ENCODE measurements at regions not wholly inside any gene's neighbourhood (a gene's known extent, or its start where the extent isn't known, plus 50 kb on each side); places are given as distances from the start of the nearest gene placed in this dataset.

DNA sequence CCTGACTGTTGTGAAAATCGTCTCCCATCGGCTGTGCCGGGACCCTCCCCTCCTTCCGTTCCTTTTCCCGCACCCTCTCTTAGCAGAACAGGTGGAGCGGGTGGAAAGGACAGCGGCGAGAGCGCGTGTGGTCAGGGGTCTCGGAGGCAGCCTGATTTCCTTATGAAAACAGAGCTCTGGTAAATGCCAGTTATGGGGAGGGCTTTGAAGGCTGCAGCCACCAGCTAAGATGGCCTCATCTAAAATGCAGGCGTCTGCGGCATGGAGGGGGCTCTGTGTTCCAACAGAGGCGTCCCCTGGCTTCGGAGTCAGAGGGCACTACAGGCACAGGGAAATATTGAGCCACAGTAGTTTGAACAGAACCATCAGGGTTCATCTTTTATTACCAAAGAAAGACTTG, 93.8 kb upstream of the SOX1 start:
- Histone ChIP-seq H3K4me2 (replicated peaks; ENCODE audit: low read depth, low read length, poor library complexity, severe bottlenecking) (no peak overlapping the region), H3K27ac (ENCODE audit: low read length in 2 of 2) (no peak overlapping the region), H3K79me2 (ENCODE audit: control insufficient read depth, insufficient read depth, low read length) (no peaks in the 10 kb centered on the region), H3K4me3 (ENCODE audit: control extremely low read depth in 1 of 5, extremely low read depth in 1 of 5, insufficient read depth in 1 of 5, low read depth in 2 of 5, low read length in 4 of 5) (no peak overlapping the region), H3K9ac (ENCODE audit: low read length) (no peak overlapping the region), H3K4me1 (ENCODE audit: control insufficient read depth in 2 of 2, insufficient read depth in 2 of 2, low read length in 2 of 2) (no peaks in the 10 kb centered on the region), H4K20me1 (ENCODE audit: control insufficient read depth, insufficient read depth, low read length, poor library complexity, severe bottlenecking) (no peaks in the 10 kb centered on the region), H3K36me3 (replicated peaks in 1 of 2; ENCODE audit: control extremely low read depth in 1 of 2, control insufficient read depth in 1 of 2, extremely low read depth in 1 of 2, insufficient read depth in 2 of 2, low read length in 1 of 2) (no peaks in the 10 kb centered on the region), H2AFZ (ENCODE audit: insufficient read depth, low read depth, low read length, poor library complexity, severe bottlenecking) (no peak overlapping the region), H3K9me3 (ENCODE audit: control extremely low read depth in 1 of 3, control insufficient read depth in 2 of 3, insufficient read depth in 1 of 3, low read length in 2 of 3) (peaks cover 0 to 30% (median 0%) of the 10 kb centered on the region in 3 donors), H3K27me3 (replicated peaks in 1 of 4; ENCODE audit: control extremely low read depth in 1 of 4, control insufficient read depth in 3 of 4, insufficient read depth in 4 of 4, low read length in 3 of 4) (peaks cover 0 to 2% (median 0%) of the 10 kb centered on the region in 4 experiments)
- Mint-ChIP-seq H3K27ac (no peak overlapping the region), H3K4me3 (no peak overlapping the region), H3K27me3 (peaks cover 3% of the 10 kb centered on the region), H3K9me3 (ENCODE audit: insufficient read depth) (peaks cover 12% of the 10 kb centered on the region), H3K4me1 (no peaks in the 10 kb centered on the region)
- DNase-seq = no peak
- 59% methylated on average over 15 of the region's 15 CpGs for WGBS (ENCODE audit: insufficient coverage)
- intact Hi-C loops (cut with micrococcal nuclease) = no loop called here
- TF ChIP-seq, protein P1, sequence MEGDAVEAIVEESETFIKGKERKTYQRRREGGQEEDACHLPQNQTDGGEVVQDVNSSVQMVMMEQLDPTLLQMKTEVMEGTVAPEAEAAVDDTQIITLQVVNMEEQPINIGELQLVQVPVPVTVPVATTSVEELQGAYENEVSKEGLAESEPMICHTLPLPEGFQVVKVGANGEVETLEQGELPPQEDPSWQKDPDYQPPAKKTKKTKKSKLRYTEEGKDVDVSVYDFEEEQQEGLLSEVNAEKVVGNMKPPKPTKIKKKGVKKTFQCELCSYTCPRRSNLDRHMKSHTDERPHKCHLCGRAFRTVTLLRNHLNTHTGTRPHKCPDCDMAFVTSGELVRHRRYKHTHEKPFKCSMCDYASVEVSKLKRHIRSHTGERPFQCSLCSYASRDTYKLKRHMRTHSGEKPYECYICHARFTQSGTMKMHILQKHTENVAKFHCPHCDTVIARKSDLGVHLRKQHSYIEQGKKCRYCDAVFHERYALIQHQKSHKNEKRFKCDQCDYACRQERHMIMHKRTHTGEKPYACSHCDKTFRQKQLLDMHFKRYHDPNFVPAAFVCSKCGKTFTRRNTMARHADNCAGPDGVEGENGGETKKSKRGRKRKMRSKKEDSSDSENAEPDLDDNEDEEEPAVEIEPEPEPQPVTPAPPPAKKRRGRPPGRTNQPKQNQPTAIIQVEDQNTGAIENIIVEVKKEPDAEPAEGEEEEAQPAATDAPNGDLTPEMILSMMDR (IDR thresholded peaks at IDR 0.05) = no peak
- no peak for TF ChIP-seq EZH2 (IDR thresholded peaks at IDR 0.05; ENCODE audit: borderline replicate concordance, insufficient read depth, low read depth, low read length, poor library complexity, severe bottlenecking)
- no peak for ATAC-seq (ENCODE audit: low read depth)
- POLR2A ChIA-PET = no interaction called here
- CTCF ChIA-PET = no interaction called here

DNA sequence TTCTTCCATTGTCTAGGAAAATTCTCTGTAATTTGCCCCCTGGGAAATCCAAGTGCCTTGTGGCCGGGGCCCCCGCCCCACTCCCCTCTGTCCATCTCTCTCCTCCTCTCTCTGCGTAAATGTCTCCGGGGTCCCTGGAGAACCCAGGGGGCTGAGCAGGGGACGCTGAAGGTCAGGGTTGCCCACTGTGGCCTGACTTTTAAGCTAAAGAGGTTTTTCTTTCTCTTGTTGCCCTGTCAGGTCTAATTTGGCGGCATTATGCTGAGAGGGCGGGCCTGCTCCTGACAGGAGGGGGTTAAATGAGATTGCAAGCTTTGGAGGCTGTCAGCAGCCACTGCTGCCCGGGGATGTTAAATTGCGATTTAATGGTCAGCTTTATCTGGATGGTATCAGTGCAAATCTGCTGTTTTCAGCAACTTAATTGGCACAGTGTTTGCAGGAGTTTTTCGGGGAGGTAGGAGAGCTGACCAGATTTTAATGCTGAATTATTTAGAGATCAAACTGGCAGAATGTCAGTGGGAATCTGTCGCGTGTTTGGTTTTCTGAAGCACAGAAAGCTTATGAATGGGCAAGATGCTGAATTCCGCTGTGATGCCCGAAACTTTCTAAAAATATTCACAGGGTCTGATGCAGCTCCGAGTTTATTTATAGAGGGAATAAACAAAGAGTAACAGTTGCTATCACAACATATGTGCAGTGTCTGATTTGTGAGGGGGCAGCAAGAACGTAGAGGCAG, 93.2 kb upstream of the SOX1 start:
- POLR2A ChIA-PET = no interaction called here
- peaks cover 3% of the 10 kb centered on the region for H3K27me3 Mint-ChIP-seq
- no peak overlapping the region for H3K27ac ChIP-seq (ENCODE audit: low read length in 2 of 2)
- no peak overlapping the region for H2AFZ ChIP-seq (ENCODE audit: insufficient read depth, low read depth, low read length, poor library complexity, severe bottlenecking)
- H3K9me3 ChIP-seq (ENCODE audit: control extremely low read depth in 1 of 3, control insufficient read depth in 2 of 3, insufficient read depth in 1 of 3, low read length in 2 of 3) = peaks cover 0 to 30% (median 0%) of the 10 kb centered on the region in 3 donors
- H3K27me3 ChIP-seq (replicated peaks in 1 of 4; ENCODE audit: control extremely low read depth in 1 of 4, control insufficient read depth in 3 of 4, insufficient read depth in 4 of 4, low read length in 3 of 4) = peaks cover 0 to 2% (median 0%) of the 10 kb centered on the region in 4 experiments
- WGBS (ENCODE audit: insufficient coverage) = 65% methylated on average over 15 of the region's 16 CpGs
- no peak for TF ChIP-seq EZH2 (IDR thresholded peaks at IDR 0.05; ENCODE audit: borderline replicate concordance, insufficient read depth, low read depth, low read length, poor library complexity, severe bottlenecking)
- TF ChIP-seq, protein P1 (IDR thresholded peaks at IDR 0.05) = no peak
- no peaks in the 10 kb centered on the region for H3K36me3 ChIP-seq (replicated peaks in 1 of 2; ENCODE audit: control extremely low read depth in 1 of 2, control insufficient read depth in 1 of 2, extremely low read depth in 1 of 2, insufficient read depth in 2 of 2, low read length in 1 of 2)
- DNase-seq (no peak), ATAC-seq (ENCODE audit: low read depth) (no peak)
- no peak overlapping the region for H3K27ac Mint-ChIP-seq
- intact Hi-C loops (cut with micrococcal nuclease) = no loop called here
- no peak overlapping the region for H3K4me3 Mint-ChIP-seq
- H3K4me3 ChIP-seq (ENCODE audit: control extremely low read depth in 1 of 5, extremely low read depth in 1 of 5, insufficient read depth in 1 of 5, low read depth in 2 of 5, low read length in 4 of 5) = no peak overlapping the region
- no peak overlapping the region for H3K9ac ChIP-seq (ENCODE audit: low read length)
- CTCF ChIA-PET = no interaction called here
- H3K9me3 Mint-ChIP-seq (ENCODE audit: insufficient read depth) = peaks cover 12% of the 10 kb centered on the region
- no peaks in the 10 kb centered on the region for H3K4me1 ChIP-seq (ENCODE audit: control insufficient read depth in 2 of 2, insufficient read depth in 2 of 2, low read length in 2 of 2)
- no peak overlapping the region for H3K4me2 ChIP-seq (replicated peaks; ENCODE audit: low read depth, low read length, poor library complexity, severe bottlenecking)
- no peaks in the 10 kb centered on the region for H3K4me1 Mint-ChIP-seq
- H3K79me2 ChIP-seq (ENCODE audit: control insufficient read depth, insufficient read depth, low read length) = no peaks in the 10 kb centered on the region
- H4K20me1 ChIP-seq (ENCODE audit: control insufficient read depth, insufficient read depth, low read length, poor library complexity, severe bottlenecking) = no peaks in the 10 kb centered on the region

Measured in B cell (primary cell).